IMR-90 (cell line): ENCODE measurements at regions not wholly inside any gene's neighbourhood (a gene's known extent, or its start where the extent isn't known, plus 50 kb on each side); places are given as distances from the start of the nearest gene placed in this dataset.

ENCODE experiments used
- ATAC-seq: fragments of 200-7000 bp; cut with Tn5 transposase; 2 replicates; pipeline ENCODE4 v1.9.1; 2020; ENCODE audit warnings: low read depth, mild to moderate bottlenecking, moderate library complexity
- BruUV-seq: library from RNA; stranded (reverse); fragments of 400-500 nt; replicated peaks from 2 replicates; lab custom pipeline; 2021; lab: Mats Ljungman, UMichigan
- CTCF ChIA-PET: fragments of 300-600 bp; formaldehyde crosslinking; extraction: SDS; loops from one replicate; lab custom pipeline; 2021; ENCODE audit warnings: antibody characterized with exemption; lab: Yijun Ruan, JAX
- POLR2A ChIA-PET: fragments of 300-600 bp; sonication (Branson Sonifier 250); formaldehyde crosslinking; loops from one replicate; lab custom pipeline; 2022; ENCODE audit warnings: antibody characterized with exemption; ENCODE audit not compliant: unreplicated experiment; lab: Charles Lee
- DNase-seq: peaks from one replicate; pipeline ENCODE4 v3.0.0; 2013
- H2AFZ ChIP-seq: replicated peaks from 2 replicates; pipeline ENCODE3; 2013; ENCODE audit warnings: low read length, mild to moderate bottlenecking; ENCODE audit not compliant: poor library complexity
- H2AK5ac ChIP-seq: 2 replicates; pipeline ENCODE4 v1.6.1; 2013; ENCODE audit warnings: low read depth, low read length, inconsistent platforms
- H2AK9ac ChIP-seq: replicated peaks from 2 replicates; pipeline ENCODE3; 2013; ENCODE audit warnings: mild to moderate bottlenecking, low read depth, low read length, moderate library complexity; ENCODE audit not compliant: poor library complexity
- H2BK120ac ChIP-seq: 2 replicates; pipeline ENCODE4 v1.6.1; 2013; ENCODE audit warnings: low read depth, low read length, inconsistent platforms
- H2BK15ac ChIP-seq: 3 replicates; pipeline ENCODE4 v1.6.1; 2013; ENCODE audit warnings: low read depth, low read length, inconsistent platforms
- H2BK20ac ChIP-seq: 2 replicates; pipeline ENCODE4 v1.6.1; 2013; ENCODE audit warnings: low read depth, mild to moderate bottlenecking, inconsistent platforms, low read length, moderate library complexity
- H2BK5ac ChIP-seq: 2 replicates; pipeline ENCODE4 v1.6.1; 2013; ENCODE audit warnings: mild to moderate bottlenecking, low read depth, low read length, inconsistent platforms; ENCODE audit not compliant: poor library complexity, severe bottlenecking
- H3K14ac ChIP-seq: replicated peaks from 2 replicates; pipeline ENCODE4 v1.6.1; 2013; ENCODE audit warnings: low read depth, low read length, inconsistent platforms
- H3K18ac ChIP-seq: 2 replicates; pipeline ENCODE4 v1.6.1; 2013; ENCODE audit warnings: low read depth, low read length, control low read depth
- H3K23ac ChIP-seq: 2 replicates; pipeline ENCODE4 v1.6.1; 2013; ENCODE audit warnings: low read depth, low read length, inconsistent platforms
- H3K27ac ChIP-seq: 2 replicates; pipeline ENCODE4 v1.5.1; 2013; ENCODE audit warnings: mild to moderate bottlenecking, control low read depth, low read length; ENCODE audit not compliant: insufficient read depth
- H3K27me3 ChIP-seq: 2 replicates; pipeline ENCODE4 v1.6.1; 2013; ENCODE audit warnings: low read length; ENCODE audit not compliant: control insufficient read depth, insufficient read depth
- H3K36me3 ChIP-seq: 2 replicates; pipeline ENCODE4 v1.6.1; 2013; ENCODE audit warnings: low read length, mixed read lengths; ENCODE audit not compliant: control insufficient read depth, insufficient read depth
- H3K4ac ChIP-seq: 2 replicates; pipeline ENCODE4 v1.6.1; 2013; ENCODE audit warnings: low read depth, low read length, inconsistent platforms
- H3K4me1 ChIP-seq: 2 replicates; pipeline ENCODE4 v1.6.1; 2013; ENCODE audit warnings: low read length, mixed read lengths; ENCODE audit not compliant: control insufficient read depth, insufficient read depth
- H3K4me2 ChIP-seq: 2 replicates; pipeline ENCODE4 v1.6.1; 2013; ENCODE audit warnings: low read depth, mild to moderate bottlenecking, control low read depth, low read length, moderate library complexity
- H3K4me3 ChIP-seq: 2 replicates; pipeline ENCODE4 v1.5.1; 2013; ENCODE audit warnings: low read depth, mild to moderate bottlenecking, control low read depth, low read length, moderate library complexity; ENCODE audit not compliant: insufficient read depth
- H3K56ac ChIP-seq: 2 replicates; pipeline ENCODE4 v1.6.1; 2013; ENCODE audit warnings: low read length, inconsistent platforms; ENCODE audit not compliant: insufficient read depth; ENCODE audit errors: extremely low read depth
- H3K79me1 ChIP-seq, 2 experiments: 2 replicates each; pipeline ENCODE4 v1.6.1; 2013; ENCODE audit warnings: low read length in 2 of 2, inconsistent platforms in 1 of 2, low read depth in 1 of 2
- H3K9ac ChIP-seq: 2 replicates; pipeline ENCODE4 v1.6.1; 2013; ENCODE audit warnings: low read depth, low read length, control low read depth
- H3K9me1 ChIP-seq: 2 replicates; pipeline ENCODE4 v1.6.1; 2013; ENCODE audit warnings: low read length, inconsistent platforms; ENCODE audit not compliant: insufficient read depth
- H3K9me3 ChIP-seq: 2 replicates; pipeline ENCODE4 v1.6.1; 2013; ENCODE audit warnings: low read length; ENCODE audit not compliant: control insufficient read depth, insufficient read depth
- H4K20me1 ChIP-seq: 2 replicates; pipeline ENCODE4 v1.6.1; 2013; ENCODE audit warnings: low read length, inconsistent platforms; ENCODE audit not compliant: insufficient read depth
- H4K5ac ChIP-seq: 2 replicates; pipeline ENCODE4 v1.6.1; 2013; ENCODE audit warnings: mild to moderate bottlenecking, low read depth, low read length, control low read depth
- H4K8ac ChIP-seq, 2 experiments: 2 replicates each; pipeline ENCODE4 v1.6.1; 2013; ENCODE audit warnings: low read depth in 2 of 2, low read length in 2 of 2, control low read depth in 1 of 2, inconsistent platforms in 1 of 2
- H4K91ac ChIP-seq: 2 replicates; pipeline ENCODE4 v1.6.1; 2013; ENCODE audit warnings: low read depth, low read length, inconsistent platforms; ENCODE audit not compliant: insufficient read depth
- FOS ChIP-seq: fragments of 150-350 bp; IDR thresholded peaks from 2 replicates; pipeline ENCODE4 v1.6.1; 2016; ENCODE audit warnings: low read depth, low read length
- RAD21 ChIP-seq: IDR thresholded peaks from 2 replicates; pipeline ENCODE4 v1.6.1; 2012; ENCODE audit warnings: low read length, improper control_type of control experiment
- RCOR1 ChIP-seq: IDR thresholded peaks from 2 replicates; pipeline ENCODE4 v1.6.1; 2012; ENCODE audit warnings: mild to moderate bottlenecking, low read length, improper control_type of control experiment; ENCODE audit not compliant: insufficient replicate concordance
- WGBS, 2 experiments: methylation state at CpG; one replicate each; pipeline versions ENCODE4 v1.1.5 to v1.1.7; 2013; ENCODE audit warnings: missing lambda C conversion rate in 2 of 2; ENCODE audit not compliant: insufficient read length in 1 of 2; ENCODE audit errors: extremely low coverage in 2 of 2; 5-methylcytosine and 5-hydroxymethylcytosine counted together
- dilution Hi-C: fragments of 300-500 bp; cut with HindIII; formaldehyde crosslinking; loops from one replicate; pipeline ENCODE4 v1.14.3; 2018; ENCODE audit warnings: low sequenced_read_pairs; ENCODE audit not compliant: unreplicated experiment
- in situ Hi-C: fragments of 300-500 bp; cut with MboI; formaldehyde crosslinking; loops from 3 replicates; pipeline ENCODE4 v1.14.3; 2019; ENCODE audit warnings: low sequenced_read_pairs, inconsistent platforms, mixed read lengths
- intact Hi-C: fragments of 100-400 bp; cut with micrococcal nuclease; formaldehyde crosslinking; loops from 2 replicates; pipeline ENCODE4 v1.10.0; 2022

GRCh38 chr2:83705146-83705545 lies 753.9 kb downstream of the SUCLG1 start:
- Histone ChIP-seq H3K9ac (no peak overlapping the region), H4K5ac (no peak overlapping the region), H2BK20ac (no peak overlapping the region), H3K14ac (no peak overlapping the region), H4K91ac (no peak overlapping the region), H3K27ac (no peak overlapping the region), H4K20me1 (no peaks in the 10 kb centered on the region), H3K27me3 (no peaks in the 10 kb centered on the region), H2AK5ac (no peak overlapping the region), H2AK9ac (no peak overlapping the region), H2BK5ac (no peak overlapping the region), H2BK120ac (no peak overlapping the region), H3K4me1 (no peaks in the 10 kb centered on the region), H4K8ac (no peak overlapping the region), H3K4me2 (no peak overlapping the region), H2AFZ (no peak overlapping the region), H3K4ac (no peak overlapping the region), H3K79me1 (no peaks in the 10 kb centered on the region), H3K4me3 (no peak overlapping the region), H3K18ac (no peak overlapping the region), H3K9me1 (no peaks in the 10 kb centered on the region), H3K23ac (no peak overlapping the region), H3K56ac (no peak overlapping the region), H3K36me3 (no peaks in the 10 kb centered on the region), H2BK15ac (no peak overlapping the region), H3K9me3 (no peaks in the 10 kb centered on the region)
- dilution Hi-C loops = no loop called here
- intact Hi-C loops = no loop called here
- no CpG with 5 or more reads among the region's 1 CpG for WGBS, 2 experiments
- TF ChIP-seq FOS (no peak), RCOR1 (no peak), RAD21 (no peak)
- in situ Hi-C loops = no loop called here
- ChIA-PET POLR2A (no interaction called here), CTCF (no interaction called here)
- ATAC-seq = no peak
- BruUV-seq = no TSS peak
- DNase-seq = no peak
